ENCODE measurements at regions not wholly inside any gene's neighbourhood (a gene's known extent, or its start where the extent isn't known, plus 50 kb on each side); places are given as distances from the start of the nearest gene placed in this dataset.

- TF ChIP-seq GATA2 (IDR thresholded peaks at IDR 0.05; ENCODE audit: low read depth, low read length), result no peak
Observed at GRCh38 chr6:155693573-155694418, 238.2 kb upstream of the NOX3 start.

GRCh38 chr6:155690820-155691219 is 235.2 kb upstream of the NOX3 start:
- TF ChIP-seq GATA2 (IDR thresholded peaks at IDR 0.05; ENCODE audit: low read depth, low read length) (no peak), GATA3 (IDR thresholded peaks at IDR 0.05; ENCODE audit: low read depth, low read length) (no peak)

DNA sequence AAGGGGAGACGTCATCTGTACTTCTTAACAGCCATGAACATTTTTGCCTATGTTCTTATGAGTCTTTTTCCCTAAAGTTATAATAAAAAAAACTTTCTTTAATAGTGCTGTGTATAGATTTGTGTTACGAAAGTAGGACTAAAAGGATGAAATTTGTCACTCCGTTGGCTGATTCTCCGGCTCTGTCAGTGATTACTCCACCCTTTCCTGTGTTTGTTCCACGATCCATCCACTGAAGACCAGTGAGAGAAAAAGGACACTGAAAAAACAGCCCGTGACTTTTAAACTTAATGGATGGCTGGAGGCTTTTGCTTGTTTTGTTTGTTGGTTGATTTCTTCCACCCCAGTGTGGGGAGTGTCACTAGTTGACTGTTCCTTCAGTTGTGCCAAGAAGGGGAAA is 232.0 kb upstream of the NOX3 start:
- TF ChIP-seq GATA2 (IDR thresholded peaks at IDR 0.05; ENCODE audit: low read depth, low read length), result no peak
- TF ChIP-seq GATA3 (IDR thresholded peaks at IDR 0.05; ENCODE audit: low read depth, low read length), result no peak

- TF ChIP-seq GATA3 (IDR thresholded peaks at IDR 0.05; ENCODE audit: low read depth, low read length) (no peak), GATA2 (IDR thresholded peaks at IDR 0.05; ENCODE audit: low read depth, low read length) (no peak)
Observed at GRCh38 chr6:155684416-155685196, 229.0 kb upstream of the NOX3 start.

- TF ChIP-seq GATA2 (IDR thresholded peaks at IDR 0.05; ENCODE audit: low read depth, low read length) (no peak), GATA3 (IDR thresholded peaks at IDR 0.05; ENCODE audit: low read depth, low read length) (no peak)
Observed at GRCh38 chr6:155678361-155678760, 222.7 kb upstream of the NOX3 start.

DNA sequence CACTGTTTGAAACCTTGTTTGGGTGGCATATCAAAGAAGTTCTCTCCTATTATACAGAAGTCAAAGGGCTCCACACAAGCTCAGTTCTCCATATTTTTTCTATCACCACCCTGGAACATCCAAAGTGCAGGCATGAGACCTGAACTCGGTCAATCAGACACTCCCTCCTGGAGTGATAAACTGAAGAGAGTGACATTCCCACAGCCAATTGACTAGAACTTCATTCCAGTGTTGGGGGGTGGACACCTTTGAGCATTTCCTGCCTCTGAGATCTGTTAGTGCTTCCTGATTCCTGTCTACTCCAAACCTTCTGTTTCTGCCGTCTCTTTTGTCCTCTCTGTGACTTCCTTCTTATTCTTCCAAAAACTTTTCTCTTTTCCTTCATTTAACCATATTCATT is 220.7 kb upstream of the NOX3 start:
- TF ChIP-seq GATA2 (IDR thresholded peaks at IDR 0.05; ENCODE audit: low read depth, low read length) (no peak), GATA3 (IDR thresholded peaks at IDR 0.05; ENCODE audit: low read depth, low read length) (no peak)

DNA sequence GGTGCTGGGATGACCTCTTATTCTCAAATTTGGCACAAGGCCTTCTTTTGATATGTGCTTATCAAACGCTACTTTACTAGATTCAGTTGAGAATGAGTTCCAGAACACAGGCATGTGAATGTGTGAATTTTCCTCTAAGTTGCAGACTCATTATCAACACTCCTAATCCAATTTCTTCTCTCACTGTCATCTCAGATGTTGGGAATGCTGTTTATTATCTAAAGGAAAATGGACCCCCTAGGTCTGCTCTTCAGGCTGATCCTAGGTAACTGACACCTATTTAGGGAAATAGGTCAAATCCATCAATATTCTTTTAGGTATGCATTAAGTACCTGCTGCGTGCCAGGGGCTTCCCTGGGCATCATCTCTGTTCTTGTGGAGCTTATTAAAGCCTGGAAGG is 215.0 kb upstream of the NOX3 start:
- TF ChIP-seq GATA2 (IDR thresholded peaks at IDR 0.05; ENCODE audit: low read depth, low read length), result no peak
- TF ChIP-seq GATA3 (IDR thresholded peaks at IDR 0.05; ENCODE audit: low read depth, low read length), result no peak

- TF ChIP-seq GATA2 (IDR thresholded peaks at IDR 0.05; ENCODE audit: low read depth, low read length) (no peak), GATA3 (IDR thresholded peaks at IDR 0.05; ENCODE audit: low read depth, low read length) (no peak)
Observed at GRCh38 chr6:155660251-155660977, 204.8 kb upstream of the NOX3 start.

- TF ChIP-seq GATA3 (IDR thresholded peaks at IDR 0.05; ENCODE audit: low read depth, low read length), result no peak
- no peak for TF ChIP-seq GATA2 (IDR thresholded peaks at IDR 0.05; ENCODE audit: low read depth, low read length)
Observed at GRCh38 chr6:155656024-155656423, 200.4 kb upstream of the NOX3 start.

GRCh38 chr6:155654474-155654873 is 198.8 kb upstream of the NOX3 start:
- TF ChIP-seq GATA3 (IDR thresholded peaks at IDR 0.05; ENCODE audit: low read depth, low read length) (no peak), GATA2 (IDR thresholded peaks at IDR 0.05; ENCODE audit: low read depth, low read length) (no peak)

GRCh38 chr6:155648301-155648700 is 192.7 kb upstream of the NOX3 start:
- TF ChIP-seq GATA3 (IDR thresholded peaks at IDR 0.05; ENCODE audit: low read depth, low read length), result no peak

DNA sequence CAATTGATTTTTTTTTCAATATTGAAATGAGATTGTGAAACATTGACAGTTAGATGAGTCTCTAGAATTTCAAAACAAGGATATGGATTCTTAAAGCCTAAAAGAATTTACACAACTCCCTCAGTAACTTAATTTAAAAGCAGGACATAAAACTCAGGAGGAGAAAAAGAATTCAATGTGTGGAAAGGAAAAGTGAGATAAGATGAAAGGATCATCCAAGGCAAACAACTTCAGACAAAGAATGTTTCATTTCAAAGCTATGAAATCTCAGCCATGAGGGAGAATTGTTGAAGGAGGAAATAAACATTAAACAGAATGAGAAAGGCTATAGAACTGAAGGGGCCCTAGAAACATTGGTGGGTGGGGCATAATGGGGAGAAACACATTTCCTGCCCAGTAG is 191.7 kb upstream of the NOX3 start:
- TF ChIP-seq GATA3 (IDR thresholded peaks at IDR 0.05; ENCODE audit: low read depth, low read length), result no peak
- TF ChIP-seq GATA2 (IDR thresholded peaks at IDR 0.05; ENCODE audit: low read depth, low read length), result no peak

- no peak for TF ChIP-seq GATA2 (IDR thresholded peaks at IDR 0.05; ENCODE audit: low read depth, low read length)
- no peak for TF ChIP-seq GATA3 (IDR thresholded peaks at IDR 0.05; ENCODE audit: low read depth, low read length)
Observed at GRCh38 chr6:155646443-155646842, 190.8 kb upstream of the NOX3 start.

- TF ChIP-seq GATA3 (IDR thresholded peaks at IDR 0.05; ENCODE audit: low read depth, low read length), result no peak
- no peak for TF ChIP-seq GATA2 (IDR thresholded peaks at IDR 0.05; ENCODE audit: low read depth, low read length)
Observed at GRCh38 chr6:155645325-155645724, 189.7 kb upstream of the NOX3 start.
